HEK293 (cell line): ENCODE measurements at regions not wholly inside any gene's neighbourhood (a gene's known extent, or its start where the extent isn't known, plus 50 kb on each side); places are given as distances from the start of the nearest gene placed in this dataset.

Source experiments
- GFI1B ChIP-seq: fragments of 450-650 bp; formaldehyde crosslinking; IDR thresholded peaks from 2 replicates; pipeline ENCODE4 v1.5.1; 2016; ENCODE audit warnings: missing biosample characterization, missing genetic modification characterization
- IKZF3 ChIP-seq: fragments of 450-650 bp; IDR thresholded peaks from 2 replicates; pipeline ENCODE4 v1.5.0; 2018; ENCODE audit warnings: missing biosample characterization, mild to moderate bottlenecking, missing genetic modification characterization, moderate library complexity
- OVOL3 ChIP-seq: fragments of 450-650 bp; formaldehyde crosslinking; IDR thresholded peaks from 2 replicates; pipeline ENCODE4 v1.5.1; 2016; ENCODE audit warnings: missing biosample characterization, missing genetic modification characterization
- PRDM1 ChIP-seq: fragments of 450-650 bp; formaldehyde crosslinking; IDR thresholded peaks from 2 replicates; pipeline ENCODE4; 2016; ENCODE audit warnings: missing biosample characterization, missing genetic modification characterization
- SP7 ChIP-seq: fragments of 450-650 bp; formaldehyde crosslinking; IDR thresholded peaks from 2 replicates; pipeline ENCODE4 v1.5.1; 2016; ENCODE audit warnings: missing biosample characterization, missing genetic modification characterization
- ZFHX2 ChIP-seq: fragments of 450-650 bp; formaldehyde crosslinking; conservative IDR thresholded peaks from 2 replicates; pipeline ENCODE4 v1.5.1; 2016; ENCODE audit warnings: missing biosample characterization, missing genetic modification characterization
- ZIC2 ChIP-seq: fragments of 450-650 bp; formaldehyde crosslinking; IDR thresholded peaks from 2 replicates; pipeline ENCODE4 v1.5.1; 2016; ENCODE audit warnings: missing biosample characterization, missing genetic modification characterization
- ZNF133 ChIP-seq: fragments of 450-650 bp; formaldehyde crosslinking; IDR thresholded peaks from 2 replicates; pipeline ENCODE4 v1.5.1; 2016; ENCODE audit warnings: missing biosample characterization, missing genetic modification characterization
- ZNF146 ChIP-seq: fragments of 450-650 bp; formaldehyde crosslinking; IDR thresholded peaks from 2 replicates; pipeline ENCODE4 v1.5.1; 2016; ENCODE audit warnings: missing biosample characterization, missing genetic modification characterization
- ZNF157 ChIP-seq: fragments of 450-650 bp; formaldehyde crosslinking; IDR thresholded peaks from 2 replicates; pipeline ENCODE4 v1.5.1; 2016; ENCODE audit warnings: missing biosample characterization, missing genetic modification characterization
- ZNF184 ChIP-seq: fragments of 450-650 bp; IDR thresholded peaks from 2 replicates; pipeline ENCODE4 v1.5.1; 2018; ENCODE audit warnings: missing biosample characterization, mild to moderate bottlenecking, missing genetic modification characterization
- ZNF24 ChIP-seq: fragments of 450-650 bp; formaldehyde crosslinking; IDR thresholded peaks from 2 replicates; pipeline ENCODE4 v1.5.1; 2016; ENCODE audit warnings: missing biosample characterization, missing genetic modification characterization
- ZNF350 ChIP-seq: fragments of 450-650 bp; formaldehyde crosslinking; IDR thresholded peaks from 2 replicates; pipeline ENCODE4 v1.5.0; 2017; ENCODE audit warnings: missing biosample characterization, mild to moderate bottlenecking, missing genetic modification characterization
- ZNF433 ChIP-seq: fragments of 450-650 bp; formaldehyde crosslinking; IDR thresholded peaks from 2 replicates; pipeline ENCODE4 v1.5.1; 2016; ENCODE audit warnings: missing biosample characterization, missing genetic modification characterization, low read depth
- ZNF513 ChIP-seq: fragments of 450-650 bp; IDR thresholded peaks from 2 replicates; pipeline ENCODE4 v1.5.1; 2018; ENCODE audit warnings: missing biosample characterization, missing genetic modification characterization
- ZNF529 ChIP-seq: fragments of 450-650 bp; formaldehyde crosslinking; IDR thresholded peaks from 2 replicates; pipeline ENCODE4 v1.5.1; 2017; ENCODE audit warnings: missing genetic modification characterization, missing biosample characterization; ENCODE audit not compliant: insufficient replicate concordance
- ZNF585B ChIP-seq: fragments of 450-650 bp; formaldehyde crosslinking; IDR thresholded peaks from 2 replicates; pipeline ENCODE4 v1.5.1; 2016; ENCODE audit warnings: missing biosample characterization, missing genetic modification characterization
- ZNF621 ChIP-seq: fragments of 450-650 bp; formaldehyde crosslinking; IDR thresholded peaks from 2 replicates; pipeline ENCODE4 v1.5.1; 2017; ENCODE audit warnings: missing biosample characterization, missing genetic modification characterization
- ZNF626 ChIP-seq: fragments of 450-650 bp; sonication (Bioruptor Pico); formaldehyde crosslinking; IDR thresholded peaks from 2 replicates; pipeline ENCODE4 v1.5.1; 2018; ENCODE audit warnings: missing biosample characterization, missing genetic modification characterization, inconsistent platforms
- ZNF664 ChIP-seq: fragments of 450-650 bp; formaldehyde crosslinking; IDR thresholded peaks from 2 replicates; pipeline ENCODE4 v1.5.1; 2016; ENCODE audit warnings: missing biosample characterization, missing genetic modification characterization
- ZNF704 ChIP-seq: fragments of 450-650 bp; formaldehyde crosslinking; IDR thresholded peaks from 2 replicates; pipeline ENCODE4 v1.5.1; 2016; ENCODE audit warnings: missing biosample characterization, missing genetic modification characterization
- ZNF747 ChIP-seq: fragments of 450-650 bp; formaldehyde crosslinking; IDR thresholded peaks from 2 replicates; pipeline ENCODE4 v1.5.1; 2016; ENCODE audit warnings: missing biosample characterization, missing genetic modification characterization
- ZSCAN16 ChIP-seq: fragments of 450-650 bp; formaldehyde crosslinking; IDR thresholded peaks from 2 replicates; pipeline ENCODE4 v1.5.1; 2016; ENCODE audit warnings: missing biosample characterization, missing genetic modification characterization
- TF ChIP-seq, protein P1 (sequence below): sonication (generic); formaldehyde crosslinking; IDR thresholded peaks from 2 replicates; pipeline ENCODE4 v1.8.1; 2022; ENCODE audit warnings: mild to moderate bottlenecking, moderate library complexity, missing genetic modification reagents
- TF ChIP-seq, protein P2 (sequence below): fragments of 450-650 bp; formaldehyde crosslinking; IDR thresholded peaks from 2 replicates; pipeline ENCODE4 v1.5.1; 2016; ENCODE audit warnings: missing biosample characterization, missing genetic modification characterization
- TF ChIP-seq, protein P3 (sequence below): fragments of 450-650 bp; formaldehyde crosslinking; IDR thresholded peaks from 2 replicates; pipeline ENCODE4 v1.5.1; 2016; ENCODE audit warnings: missing biosample characterization, missing genetic modification characterization

- TF ChIP-seq, protein P1, sequence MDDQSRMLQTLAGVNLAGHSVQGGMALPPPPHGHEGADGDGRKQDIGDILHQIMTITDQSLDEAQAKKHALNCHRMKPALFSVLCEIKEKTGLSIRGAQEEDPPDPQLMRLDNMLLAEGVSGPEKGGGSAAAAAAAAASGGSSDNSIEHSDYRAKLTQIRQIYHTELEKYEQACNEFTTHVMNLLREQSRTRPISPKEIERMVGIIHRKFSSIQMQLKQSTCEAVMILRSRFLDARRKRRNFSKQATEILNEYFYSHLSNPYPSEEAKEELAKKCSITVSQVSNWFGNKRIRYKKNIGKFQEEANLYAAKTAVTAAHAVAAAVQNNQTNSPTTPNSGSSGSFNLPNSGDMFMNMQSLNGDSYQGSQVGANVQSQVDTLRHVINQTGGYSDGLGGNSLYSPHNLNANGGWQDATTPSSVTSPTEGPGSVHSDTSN (CRISPR knock-in tag): no peak
- TF ChIP-seq ZNF664 (tag by site-specific recombination) (no peak), ZNF747 (no peak), ZIC2 (tag by site-specific recombination) (peak; percentile 58; the same call in 1 of the 2 replicates), ZNF350 (tag by site-specific recombination) (no peak), ZNF157 (tag by site-specific recombination) (no peak), PRDM1 (tag by site-specific recombination) (peak; percentile 71), ZNF146 (tag by site-specific recombination) (no peak), ZNF585B (no peak), ZFHX2 (tag by site-specific recombination) (peak; percentile 57; the same call in 1 of the 2 replicates), ZNF24 (tag by site-specific recombination) (no peak), IKZF3 (0 out of 2 replicates have a peak, but pooled peaks have one; percentile 21), SP7 (tag by site-specific recombination) (peak; percentile 51), OVOL3 (tag by site-specific recombination) (no peak), ZNF529 (tag by site-specific recombination) (no peak), ZNF626 (tag by site-specific recombination) (no peak), ZNF513 (no peak), ZNF704 (tag by site-specific recombination) (no peak), ZNF621 (tag by site-specific recombination) (no peak), GFI1B (tag by site-specific recombination) (no peak), ZSCAN16 (tag by site-specific recombination) (no peak), ZNF184 (tag by site-specific recombination) (no peak), ZNF133 (no peak), ZNF433 (no peak)
- TF ChIP-seq, protein P2, sequence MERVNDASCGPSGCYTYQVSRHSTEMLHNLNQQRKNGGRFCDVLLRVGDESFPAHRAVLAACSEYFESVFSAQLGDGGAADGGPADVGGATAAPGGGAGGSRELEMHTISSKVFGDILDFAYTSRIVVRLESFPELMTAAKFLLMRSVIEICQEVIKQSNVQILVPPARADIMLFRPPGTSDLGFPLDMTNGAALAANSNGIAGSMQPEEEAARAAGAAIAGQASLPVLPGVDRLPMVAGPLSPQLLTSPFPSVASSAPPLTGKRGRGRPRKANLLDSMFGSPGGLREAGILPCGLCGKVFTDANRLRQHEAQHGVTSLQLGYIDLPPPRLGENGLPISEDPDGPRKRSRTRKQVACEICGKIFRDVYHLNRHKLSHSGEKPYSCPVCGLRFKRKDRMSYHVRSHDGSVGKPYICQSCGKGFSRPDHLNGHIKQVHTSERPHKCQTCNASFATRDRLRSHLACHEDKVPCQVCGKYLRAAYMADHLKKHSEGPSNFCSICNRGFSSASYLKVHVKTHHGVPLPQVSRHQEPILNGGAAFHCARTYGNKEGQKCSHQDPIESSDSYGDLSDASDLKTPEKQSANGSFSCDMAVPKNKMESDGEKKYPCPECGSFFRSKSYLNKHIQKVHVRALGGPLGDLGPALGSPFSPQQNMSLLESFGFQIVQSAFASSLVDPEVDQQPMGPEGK (tag by site-specific recombination): peak; percentile 34; the same call in 1 of the 2 replicates
- TF ChIP-seq, protein P3, sequence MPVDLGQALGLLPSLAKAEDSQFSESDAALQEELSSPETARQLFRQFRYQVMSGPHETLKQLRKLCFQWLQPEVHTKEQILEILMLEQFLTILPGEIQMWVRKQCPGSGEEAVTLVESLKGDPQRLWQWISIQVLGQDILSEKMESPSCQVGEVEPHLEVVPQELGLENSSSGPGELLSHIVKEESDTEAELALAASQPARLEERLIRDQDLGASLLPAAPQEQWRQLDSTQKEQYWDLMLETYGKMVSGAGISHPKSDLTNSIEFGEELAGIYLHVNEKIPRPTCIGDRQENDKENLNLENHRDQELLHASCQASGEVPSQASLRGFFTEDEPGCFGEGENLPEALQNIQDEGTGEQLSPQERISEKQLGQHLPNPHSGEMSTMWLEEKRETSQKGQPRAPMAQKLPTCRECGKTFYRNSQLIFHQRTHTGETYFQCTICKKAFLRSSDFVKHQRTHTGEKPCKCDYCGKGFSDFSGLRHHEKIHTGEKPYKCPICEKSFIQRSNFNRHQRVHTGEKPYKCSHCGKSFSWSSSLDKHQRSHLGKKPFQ (tag by site-specific recombination): no peak
These were observed 176.0 kb downstream of the SMAD2 start (continued) for GRCh38 chr18:47754311-47755101.
